HG03097 (cell line): ENCODE measurements at regions not wholly inside any gene's neighbourhood (a gene's known extent, or its start where the extent isn't known, plus 50 kb on each side); places are given as distances from the start of the nearest gene placed in this dataset.

Source experiments
- ATAC-seq: cut with Tn5 transposase; IDR thresholded peaks from one replicate; pipeline ENCODE4 v1.9.1; 2021; ENCODE audit not compliant: unreplicated experiment, low FRiP score

GRCh38 chr16:17529982-17530760, 59.4 kb upstream of the XYLT1 start:
- ATAC-seq: peak; percentile 68

GRCh38 chr16:17526956-17527937, 56.5 kb upstream of the XYLT1 start:
- ATAC-seq: no peak

- no peak for ATAC-seq
These were observed 53.9 kb upstream of the XYLT1 start for GRCh38 chr16:17524656-17525055.

- no peak for ATAC-seq
These were observed 49.8 kb upstream of the XYLT1 start for GRCh38 chr16:17520561-17520960.
